ENCODE measurements at regions not wholly inside any gene's neighbourhood (a gene's known extent, or its start where the extent isn't known, plus 50 kb on each side); places are given as distances from the start of the nearest gene placed in this dataset.
A peak's percentile ranks its signal among the peaks of the same experiment; 100 is the strongest.

GRCh38 chrX:7582191-7582590 lies 260.8 kb upstream of the VCX start:
- no peak for TF ChIP-seq CTCF (conservative IDR thresholded peaks at IDR 0.05; ENCODE audit: control insufficient read depth, insufficient read depth, low read depth, low read length)
- DNase-seq (ENCODE audit: low read depth), result no peak

DNA sequence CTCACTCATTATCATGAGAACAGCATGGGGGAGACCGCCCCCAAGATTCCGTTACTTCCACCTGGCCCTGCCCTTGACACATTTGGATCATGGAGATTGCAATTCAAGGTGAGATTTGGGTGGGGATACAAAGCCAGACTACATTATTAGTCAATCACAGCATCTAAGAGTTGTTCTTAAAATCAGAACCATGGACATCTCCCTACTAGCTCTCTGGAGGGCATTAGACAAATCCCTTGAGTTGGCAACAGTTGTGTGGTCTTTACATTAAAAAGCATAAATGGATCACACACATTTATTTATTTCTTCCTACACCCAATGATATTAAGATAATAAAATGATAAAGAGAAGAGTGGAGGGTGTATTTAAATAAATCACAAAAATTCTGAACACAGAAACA lies 262.8 kb upstream of the VCX start:
- no peak for TF ChIP-seq CTCF (conservative IDR thresholded peaks at IDR 0.05; ENCODE audit: control insufficient read depth, insufficient read depth, low read depth, low read length)
- H3K4me3 ChIP-seq (ENCODE audit: control insufficient read depth, low read depth, low read length), result no peak overlapping the region
- DNase-seq (ENCODE audit: low read depth), result no peak

More at GRCh38 chrX:7582191-7582590, 260.8 kb upstream of the VCX start:
- no peak overlapping the region for H3K4me3 ChIP-seq (ENCODE audit: control insufficient read depth, low read depth, low read length)

DNA sequence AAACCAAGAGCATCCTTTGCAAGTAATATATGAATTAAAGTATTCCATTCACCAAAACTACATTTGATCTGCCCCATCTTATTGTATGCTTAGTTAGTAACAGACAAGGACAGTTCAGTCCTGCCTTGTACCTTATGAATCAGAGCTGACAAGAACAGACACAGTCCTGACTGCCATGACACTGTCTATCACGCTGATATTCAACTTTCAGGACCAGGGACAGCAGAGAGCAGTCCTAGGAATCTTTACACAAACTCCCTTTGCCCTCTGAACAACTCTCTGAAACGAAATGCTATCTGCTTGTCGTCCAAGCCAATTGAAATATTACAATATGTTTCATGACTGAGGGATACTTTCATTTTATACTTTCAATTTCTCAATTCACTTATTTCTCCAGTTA lies 268.6 kb upstream of the VCX start:
- TF ChIP-seq CTCF (conservative IDR thresholded peaks at IDR 0.05; ENCODE audit: control insufficient read depth, insufficient read depth, low read depth, low read length), result no peak
- no peak overlapping the region for H3K4me3 ChIP-seq (ENCODE audit: control insufficient read depth, low read depth, low read length)
- peak; percentile 8 for DNase-seq (ENCODE audit: low read depth)

DNA sequence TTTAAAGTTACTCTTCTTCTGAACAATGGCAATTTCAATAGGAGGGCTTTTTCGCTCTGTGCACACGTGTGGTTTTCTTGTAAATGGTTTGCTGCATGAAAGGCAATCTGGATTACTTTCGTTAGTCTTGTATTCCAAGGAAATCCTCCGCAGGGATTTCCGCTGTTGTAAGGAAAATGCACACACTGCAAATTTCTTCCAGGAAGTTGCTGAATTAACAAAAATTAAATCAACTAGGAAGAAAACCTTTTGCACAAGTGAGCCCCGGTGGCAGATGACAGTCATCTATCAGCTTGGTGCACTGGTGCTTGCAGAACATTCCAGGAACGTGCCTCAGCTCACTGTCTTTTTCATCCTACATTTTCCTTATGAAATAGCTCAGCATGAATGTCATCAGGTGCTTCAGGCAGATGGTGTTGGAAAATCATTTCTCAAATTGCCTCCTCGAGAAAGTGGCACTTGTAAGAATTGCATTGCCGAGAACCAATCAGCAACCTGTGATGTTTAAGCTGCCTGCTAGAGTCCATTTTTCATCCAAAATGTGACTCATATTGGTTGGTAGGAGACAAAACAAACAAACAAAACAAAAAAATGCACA lies 272.4 kb upstream of the VCX start:
- DNase-seq (ENCODE audit: low read depth), result no peak
- no peak overlapping the region for H3K4me3 ChIP-seq (ENCODE audit: control insufficient read depth, low read depth, low read length)
- no peak for TF ChIP-seq CTCF (conservative IDR thresholded peaks at IDR 0.05; ENCODE audit: control insufficient read depth, insufficient read depth, low read depth, low read length)

- DNase-seq (ENCODE audit: low read depth), result no peak
- no peak for TF ChIP-seq CTCF (conservative IDR thresholded peaks at IDR 0.05; ENCODE audit: control insufficient read depth, insufficient read depth, low read depth, low read length)
Measured at GRCh38 chrX:7568597-7568996, 274.4 kb upstream of the VCX start.

GRCh38 chrX:7568130-7568529 lies 274.8 kb upstream of the VCX start:
- H3K4me3 ChIP-seq (ENCODE audit: control insufficient read depth, low read depth, low read length), result no peak overlapping the region
- no peak for TF ChIP-seq CTCF (conservative IDR thresholded peaks at IDR 0.05; ENCODE audit: control insufficient read depth, insufficient read depth, low read depth, low read length)
- no peak for DNase-seq (ENCODE audit: low read depth)

More at GRCh38 chrX:7568597-7568996, 274.4 kb upstream of the VCX start:
- H3K4me3 ChIP-seq (ENCODE audit: control insufficient read depth, low read depth, low read length), result no peak overlapping the region

GRCh38 chrX:7552760-7553159 lies 290.2 kb upstream of the VCX start:
- H3K4me3 ChIP-seq (ENCODE audit: control insufficient read depth, low read depth, low read length), result no peak overlapping the region
- no peak for DNase-seq (ENCODE audit: low read depth)
- TF ChIP-seq CTCF (conservative IDR thresholded peaks at IDR 0.05; ENCODE audit: control insufficient read depth, insufficient read depth, low read depth, low read length), result no peak
